ENCODE measurements at regions not wholly inside any gene's neighbourhood (a gene's known extent, or its start where the extent isn't known, plus 50 kb on each side); places are given as distances from the start of the nearest gene placed in this dataset.

GRCh38 chr9:105187781-105188180, 56.7 kb upstream of the SLC44A1 start:
- no peaks in the 10 kb centered on the region for H3K9me2 ChIP-seq (replicated peaks; ENCODE audit: insufficient read depth, low read length)
- H3K27me3 ChIP-seq (replicated peaks; ENCODE audit: insufficient read depth, low read length): no peaks in the 10 kb centered on the region
- H3K9me3 ChIP-seq (replicated peaks; ENCODE audit: insufficient read depth, low read length): no peaks in the 10 kb centered on the region
- no peak overlapping the region for H3K4me3 ChIP-seq (ENCODE audit: low read length)
- H3K36me3 ChIP-seq (replicated peaks; ENCODE audit: insufficient read depth, low read length): no peaks in the 10 kb centered on the region
- H4K20me1 ChIP-seq (ENCODE audit: insufficient read depth, low read length): no peaks in the 10 kb centered on the region
- no peak overlapping the region for H2AFZ ChIP-seq (ENCODE audit: low read length)
- DNase-seq: no peak
- peaks cover 15% of the 10 kb centered on the region for H3K4me1 ChIP-seq (ENCODE audit: low read length)
- no peak overlapping the region for H3K27ac ChIP-seq (ENCODE audit: low read length)
- no peak overlapping the region for H3K4me2 ChIP-seq (ENCODE audit: low read depth, low read length)
- TF ChIP-seq EZH2phosphoT487 (IDR thresholded peaks at IDR 0.05; ENCODE audit: low read length) (no peak), EZH2 (optimal IDR thresholded peaks at IDR 0.05; ENCODE audit: low read depth, low read length) (no peak)
- TF ChIP-seq, protein P1, sequence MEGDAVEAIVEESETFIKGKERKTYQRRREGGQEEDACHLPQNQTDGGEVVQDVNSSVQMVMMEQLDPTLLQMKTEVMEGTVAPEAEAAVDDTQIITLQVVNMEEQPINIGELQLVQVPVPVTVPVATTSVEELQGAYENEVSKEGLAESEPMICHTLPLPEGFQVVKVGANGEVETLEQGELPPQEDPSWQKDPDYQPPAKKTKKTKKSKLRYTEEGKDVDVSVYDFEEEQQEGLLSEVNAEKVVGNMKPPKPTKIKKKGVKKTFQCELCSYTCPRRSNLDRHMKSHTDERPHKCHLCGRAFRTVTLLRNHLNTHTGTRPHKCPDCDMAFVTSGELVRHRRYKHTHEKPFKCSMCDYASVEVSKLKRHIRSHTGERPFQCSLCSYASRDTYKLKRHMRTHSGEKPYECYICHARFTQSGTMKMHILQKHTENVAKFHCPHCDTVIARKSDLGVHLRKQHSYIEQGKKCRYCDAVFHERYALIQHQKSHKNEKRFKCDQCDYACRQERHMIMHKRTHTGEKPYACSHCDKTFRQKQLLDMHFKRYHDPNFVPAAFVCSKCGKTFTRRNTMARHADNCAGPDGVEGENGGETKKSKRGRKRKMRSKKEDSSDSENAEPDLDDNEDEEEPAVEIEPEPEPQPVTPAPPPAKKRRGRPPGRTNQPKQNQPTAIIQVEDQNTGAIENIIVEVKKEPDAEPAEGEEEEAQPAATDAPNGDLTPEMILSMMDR (IDR thresholded peaks at IDR 0.05; ENCODE audit: low read length): no peak
- H3F3A ChIP-seq (ENCODE audit: insufficient read depth, low read length): peaks cover 9% of the 10 kb centered on the region
- no peak overlapping the region for H3K9ac ChIP-seq (ENCODE audit: low read length)
- no peaks in the 10 kb centered on the region for H3K79me2 ChIP-seq (ENCODE audit: low read length)

GRCh38 chr9:105188746-105189145, 55.7 kb upstream of the SLC44A1 start:
- Histone ChIP-seq H3K36me3 (replicated peaks; ENCODE audit: insufficient read depth, low read length) (no peaks in the 10 kb centered on the region), H3K9me2 (replicated peaks; ENCODE audit: insufficient read depth, low read length) (no peaks in the 10 kb centered on the region), H3K4me2 (ENCODE audit: low read depth, low read length) (no peak overlapping the region), H3K9ac (ENCODE audit: low read length) (no peak overlapping the region), H3K27me3 (replicated peaks; ENCODE audit: insufficient read depth, low read length) (no peaks in the 10 kb centered on the region), H4K20me1 (ENCODE audit: insufficient read depth, low read length) (no peaks in the 10 kb centered on the region), H3F3A (ENCODE audit: insufficient read depth, low read length) (peaks cover 9% of the 10 kb centered on the region), H3K4me3 (ENCODE audit: low read length) (no peak overlapping the region), H3K4me1 (ENCODE audit: low read length) (peaks cover 17% of the 10 kb centered on the region), H3K27ac (ENCODE audit: low read length) (no peak overlapping the region), H3K79me2 (ENCODE audit: low read length) (no peaks in the 10 kb centered on the region), H2AFZ (ENCODE audit: low read length) (no peak overlapping the region), H3K9me3 (replicated peaks; ENCODE audit: insufficient read depth, low read length) (no peaks in the 10 kb centered on the region)
- TF ChIP-seq, protein P1 (IDR thresholded peaks at IDR 0.05; ENCODE audit: low read length): peak; percentile 33
- TF ChIP-seq EZH2 (optimal IDR thresholded peaks at IDR 0.05; ENCODE audit: low read depth, low read length): no peak
- peak; percentile 57 for DNase-seq

DNA sequence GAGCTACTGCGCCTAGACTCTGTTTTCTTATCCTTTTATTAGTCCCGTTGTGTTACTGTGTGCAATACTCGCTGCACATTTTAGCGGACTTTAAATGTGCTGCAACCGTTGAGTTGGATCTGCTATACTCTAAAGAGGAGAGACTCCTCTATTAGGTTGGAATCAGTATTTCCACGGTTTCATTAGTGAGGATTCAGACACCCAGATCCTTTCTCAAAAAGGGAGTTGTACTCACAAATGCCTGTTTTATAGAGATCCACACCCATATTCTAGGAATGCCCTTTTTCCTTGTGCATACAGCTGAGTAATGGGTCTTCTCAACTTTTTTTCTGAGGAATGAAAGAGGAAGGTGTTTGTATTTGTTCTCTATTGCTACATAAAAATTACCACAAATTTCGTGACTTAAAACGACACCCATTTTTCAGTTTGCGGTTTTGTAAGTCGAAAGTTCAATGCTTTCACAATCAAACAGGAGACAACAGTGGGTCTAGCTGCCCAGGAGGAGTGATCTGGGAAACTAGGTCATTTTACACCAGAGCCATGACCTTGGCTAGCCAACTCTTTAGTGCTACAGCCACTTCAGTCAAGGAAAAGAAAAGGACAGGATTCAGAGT, 52.8 kb upstream of the SLC44A1 start:
- Histone ChIP-seq H3K4me1 (ENCODE audit: low read length) (peaks cover 17% of the 10 kb centered on the region), H3K9ac (ENCODE audit: low read length) (no peak overlapping the region), H3K79me2 (ENCODE audit: low read length) (no peaks in the 10 kb centered on the region), H4K20me1 (ENCODE audit: insufficient read depth, low read length) (no peaks in the 10 kb centered on the region), H3K27me3 (replicated peaks; ENCODE audit: insufficient read depth, low read length) (no peaks in the 10 kb centered on the region), H3K36me3 (replicated peaks; ENCODE audit: insufficient read depth, low read length) (no peaks in the 10 kb centered on the region), H3F3A (ENCODE audit: insufficient read depth, low read length) (peaks cover 9% of the 10 kb centered on the region), H3K27ac (ENCODE audit: low read length) (peak overlapping the region; percentile 17; the same call in 1 of the 2 replicates), H3K4me2 (ENCODE audit: low read depth, low read length) (peak overlapping the region; percentile 42), H2AFZ (ENCODE audit: low read length) (no peak overlapping the region), H3K9me2 (replicated peaks; ENCODE audit: insufficient read depth, low read length) (no peaks in the 10 kb centered on the region), H3K4me3 (ENCODE audit: low read length) (no peak overlapping the region; the same call in 1 of the 2 replicates), H3K9me3 (replicated peaks; ENCODE audit: insufficient read depth, low read length) (no peaks in the 10 kb centered on the region)
- TF ChIP-seq, protein P1 (IDR thresholded peaks at IDR 0.05; ENCODE audit: low read length): no peak
- TF ChIP-seq EZH2phosphoT487 (IDR thresholded peaks at IDR 0.05; ENCODE audit: low read length) (no peak), EZH2 (optimal IDR thresholded peaks at IDR 0.05; ENCODE audit: low read depth, low read length) (no peak)
- DNase-seq: peak; percentile 83
